Esophagus muscularis mucosa (tissue), 4 donors: ENCODE measurements at regions not wholly inside any gene's neighbourhood (a gene's known extent, or its start where the extent isn't known, plus 50 kb on each side); places are given as distances from the start of the nearest gene placed in this dataset.

ENCODE experiments used
- DNase-seq: peaks from one replicate; pipeline ENCODE4 v3.0.0-alpha.2; 2017; ENCODE audit errors: extremely low spot score
- H3K27ac ChIP-seq, 4 donors: fragments of 200-600 bp; sonication (generic); replicated peaks in 1 of 4; 1 replicate in 3 of 4; 2 replicates in 1 of 4; pipeline ENCODE4 v1.5.1; 2016 to 2019; ENCODE audit warnings: mild to moderate bottlenecking in 1 of 4
- H3K27me3 ChIP-seq, 4 donors: fragments of 200-600 bp; sonication (generic); one replicate each; pipeline versions ENCODE4 v1.5.1 to v1.6.0; 2016 to 2019
- H3K36me3 ChIP-seq, 4 donors: fragments of 200-600 bp; sonication (generic); one replicate each; pipeline ENCODE4 v1.5.1; 2016 to 2019
- H3K4me1 ChIP-seq, 4 donors: fragments of 200-600 bp; sonication (generic); one replicate each; pipeline ENCODE4 v1.5.1; 2016 to 2019
- H3K4me3 ChIP-seq, 4 donors: fragments of 200-600 bp; sonication (generic); 1 replicate in 2 of 4; 2 replicates in 2 of 4; pipeline ENCODE4 v1.5.1; 2016 to 2019; ENCODE audit warnings: mild to moderate bottlenecking in 4 of 4, moderate library complexity in 1 of 4
- H3K9me3 ChIP-seq, 4 donors: fragments of 200-600 bp; sonication (generic); 1 replicate in 3 of 4; 2 replicates in 1 of 4; pipeline ENCODE4 v1.5.1; 2016 to 2019
- EP300 ChIP-seq: sonication (generic); formaldehyde crosslinking; IDR thresholded peaks from one replicate; pipeline ENCODE4 v1.6.1; 2017; ENCODE audit warnings: antibody characterized with exemption
- POLR2A ChIP-seq: fragments of 450-650 bp; IDR thresholded peaks from one replicate; pipeline ENCODE4 v1.6.1; 2017; ENCODE audit warnings: antibody characterized with exemption, moderate library complexity, mild to moderate bottlenecking, low read depth
- POLR2AphosphoS5 ChIP-seq, 2 donors: sonication (generic); formaldehyde crosslinking; IDR thresholded peaks; one replicate each; pipeline ENCODE4 v1.6.1; 2017; ENCODE audit warnings: antibody characterized with exemption in 2 of 2
- WGBS: methylation state at CpG from one replicate; pipeline ENCODE4 v1.1.5; 2018; 5-methylcytosine and 5-hydroxymethylcytosine counted together
- intact Hi-C: fragments of 100-400 bp; cut with DNase I; formaldehyde crosslinking; loops from one replicate; pipeline ENCODE4 v1.15.1; 2023
- TF ChIP-seq, protein P1 (sequence below), 3 experiments: fragments of 200-600 bp in 2 of 3; fragments of 450-650 bp in 1 of 3; sonication (generic) in 2 of 3; IDR thresholded peaks; one replicate each; pipeline ENCODE4 v1.5.1; 2017 to 2019; ENCODE audit warnings: antibody characterized with exemption in 3 of 3, mild to moderate bottlenecking in 2 of 3, moderate library complexity in 1 of 3

DNA sequence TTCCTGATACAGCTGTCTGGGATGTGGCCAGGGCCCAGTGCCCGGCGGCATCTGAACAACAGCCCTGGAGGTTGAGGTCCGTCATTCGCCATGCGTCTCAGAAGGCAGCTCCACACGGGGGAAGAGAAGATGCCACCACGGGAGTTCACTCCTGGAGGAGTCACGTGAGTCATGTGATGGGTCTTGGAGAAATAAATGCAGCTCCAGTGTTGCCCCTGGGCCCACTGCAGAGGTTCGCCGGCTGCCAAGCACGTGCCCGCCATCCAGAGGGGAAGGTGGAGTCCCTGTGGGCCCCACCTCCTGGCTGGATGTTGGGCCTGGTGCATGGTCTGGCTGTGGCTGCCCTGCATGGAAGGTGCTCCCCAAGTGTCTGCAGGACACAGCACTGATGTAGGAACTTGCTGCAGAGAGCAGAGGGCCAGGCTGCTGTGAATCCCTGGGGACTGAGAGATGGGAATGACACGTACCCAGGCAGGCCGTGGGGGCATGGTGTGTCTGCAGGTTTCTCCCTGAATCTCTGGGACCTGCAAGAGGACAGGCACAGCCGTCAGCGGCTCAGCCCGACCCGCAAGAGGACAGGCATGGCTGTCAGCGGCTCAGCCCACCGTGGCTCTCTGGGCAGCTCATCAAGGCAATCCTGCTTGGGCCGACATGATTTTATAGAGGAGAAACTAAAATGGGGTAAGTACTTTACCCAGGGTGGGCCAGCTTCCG lies 418.3 kb upstream of the IRX4 start:
- no peak for DNase-seq
- 94% methylated on average over 12 of the region's 22 CpGs for WGBS
- H3K27me3 ChIP-seq, result peaks cover 0 to 33% (median 0%) of the 10 kb centered on the region in 4 donors
- H3K4me3 ChIP-seq, result no peak overlapping the region
- no peaks in the 10 kb centered on the region for H3K4me1 ChIP-seq
- no peak overlapping the region for H3K27ac ChIP-seq
- no peaks in the 10 kb centered on the region for H3K9me3 ChIP-seq
- TF ChIP-seq POLR2AphosphoS5 (IDR thresholded peaks at IDR 0.05) (no peak), EP300 (no peak), POLR2A (no peak)
- TF ChIP-seq, protein P1, sequence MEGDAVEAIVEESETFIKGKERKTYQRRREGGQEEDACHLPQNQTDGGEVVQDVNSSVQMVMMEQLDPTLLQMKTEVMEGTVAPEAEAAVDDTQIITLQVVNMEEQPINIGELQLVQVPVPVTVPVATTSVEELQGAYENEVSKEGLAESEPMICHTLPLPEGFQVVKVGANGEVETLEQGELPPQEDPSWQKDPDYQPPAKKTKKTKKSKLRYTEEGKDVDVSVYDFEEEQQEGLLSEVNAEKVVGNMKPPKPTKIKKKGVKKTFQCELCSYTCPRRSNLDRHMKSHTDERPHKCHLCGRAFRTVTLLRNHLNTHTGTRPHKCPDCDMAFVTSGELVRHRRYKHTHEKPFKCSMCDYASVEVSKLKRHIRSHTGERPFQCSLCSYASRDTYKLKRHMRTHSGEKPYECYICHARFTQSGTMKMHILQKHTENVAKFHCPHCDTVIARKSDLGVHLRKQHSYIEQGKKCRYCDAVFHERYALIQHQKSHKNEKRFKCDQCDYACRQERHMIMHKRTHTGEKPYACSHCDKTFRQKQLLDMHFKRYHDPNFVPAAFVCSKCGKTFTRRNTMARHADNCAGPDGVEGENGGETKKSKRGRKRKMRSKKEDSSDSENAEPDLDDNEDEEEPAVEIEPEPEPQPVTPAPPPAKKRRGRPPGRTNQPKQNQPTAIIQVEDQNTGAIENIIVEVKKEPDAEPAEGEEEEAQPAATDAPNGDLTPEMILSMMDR (IDR thresholded peaks at IDR 0.05), result no peak
- intact Hi-C loops, result no loop called here
- no peaks in the 10 kb centered on the region for H3K36me3 ChIP-seq

GRCh38 chr5:2300421-2300820 lies 417.7 kb upstream of the IRX4 start:
- 92% methylated on average over 9 of the region's 11 CpGs for WGBS
- no peaks in the 10 kb centered on the region for H3K4me1 ChIP-seq
- TF ChIP-seq POLR2A, result no peak
- TF ChIP-seq, protein P1 (IDR thresholded peaks at IDR 0.05), result no peak
- TF ChIP-seq EP300, result no peak
- no peak for TF ChIP-seq POLR2AphosphoS5 (IDR thresholded peaks at IDR 0.05)
- no peaks in the 10 kb centered on the region for H3K9me3 ChIP-seq
- intact Hi-C loops, result no loop called here
- H3K36me3 ChIP-seq, result no peaks in the 10 kb centered on the region
- no peak overlapping the region for H3K27ac ChIP-seq
- no peak overlapping the region for H3K4me3 ChIP-seq
- H3K27me3 ChIP-seq, result peaks cover 0 to 33% (median 0%) of the 10 kb centered on the region in 4 donors
- no peak for DNase-seq

DNA sequence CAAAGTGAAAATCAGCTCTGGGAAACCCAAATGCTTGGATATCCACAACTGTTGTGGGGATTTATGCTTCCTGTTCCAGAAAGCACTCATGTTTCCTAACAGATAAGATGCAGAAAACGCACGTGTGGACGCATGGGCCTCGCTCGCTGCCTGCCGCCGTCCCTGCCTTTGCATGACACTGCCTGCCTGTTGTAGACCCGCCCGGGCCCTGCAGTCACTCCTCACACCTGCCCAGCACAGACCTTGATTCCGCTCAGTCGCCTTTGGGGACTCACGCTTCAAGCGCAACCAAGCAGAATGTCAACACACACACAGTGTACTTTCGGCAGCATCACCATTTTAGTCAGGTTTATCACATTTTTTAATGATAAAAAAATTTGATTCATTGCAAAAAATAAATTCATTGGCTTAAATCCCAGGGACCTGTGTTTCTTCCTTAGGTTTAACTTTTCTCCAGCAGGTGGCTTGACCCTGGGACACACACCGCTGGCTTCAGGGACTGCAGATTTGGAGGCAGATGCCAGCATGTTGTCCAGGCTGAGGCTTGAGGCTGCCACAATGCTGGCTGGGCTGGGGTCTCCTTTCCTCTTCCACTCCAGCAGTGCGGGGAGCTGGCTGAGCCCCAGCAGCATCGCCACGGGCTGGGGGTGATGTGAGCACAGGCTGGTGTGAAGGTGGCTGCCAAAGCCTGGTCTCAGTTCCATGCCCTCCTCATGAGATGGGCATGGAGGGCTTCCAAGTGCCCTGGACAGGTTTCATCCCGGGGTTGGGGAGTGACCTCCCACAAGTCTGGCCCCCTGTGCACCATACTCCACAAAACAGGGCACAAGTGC lies 416.9 kb upstream of the IRX4 start:
- Histone ChIP-seq H3K36me3 (no peaks in the 10 kb centered on the region), H3K9me3 (no peaks in the 10 kb centered on the region), H3K4me3 (no peak overlapping the region), H3K4me1 (no peaks in the 10 kb centered on the region), H3K27me3 (peaks cover 0 to 33% (median 0%) of the 10 kb centered on the region in 4 donors), H3K27ac (no peak overlapping the region)
- intact Hi-C loops, result no loop called here
- DNase-seq, result no peak
- TF ChIP-seq POLR2A, result no peak
- no peak for TF ChIP-seq EP300
- TF ChIP-seq, protein P1 (IDR thresholded peaks at IDR 0.05), result no peak
- TF ChIP-seq POLR2AphosphoS5 (IDR thresholded peaks at IDR 0.05), result no peak
- 79% methylated on average over 15 of the region's 19 CpGs for WGBS

DNA sequence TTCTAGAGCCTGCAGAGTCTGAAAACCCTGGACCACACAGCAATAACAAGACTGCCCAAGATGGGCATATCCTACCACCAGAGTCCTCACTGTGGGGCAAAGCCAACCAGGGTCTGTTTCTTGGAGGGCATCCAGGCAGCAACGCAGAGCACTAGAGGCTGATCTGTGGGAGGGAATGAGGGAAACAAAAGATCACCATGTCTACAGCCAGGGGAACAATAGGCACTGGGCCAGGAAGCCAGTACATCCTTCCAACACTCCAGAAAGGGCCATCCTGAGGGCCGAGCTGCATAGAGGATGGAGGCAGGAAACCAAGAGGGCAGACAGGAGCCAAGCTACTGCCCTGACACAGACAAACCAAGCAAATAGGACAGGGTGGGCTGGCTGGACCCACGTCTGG lies 416.1 kb upstream of the IRX4 start:
- H3K9me3 ChIP-seq, result no peaks in the 10 kb centered on the region
- DNase-seq, result no peak
- no peak overlapping the region for H3K27ac ChIP-seq
- WGBS, result 10% methylated on average over 3 of the region's 3 CpGs
- TF ChIP-seq, protein P1 (IDR thresholded peaks at IDR 0.05), result no peak
- TF ChIP-seq POLR2AphosphoS5 (IDR thresholded peaks at IDR 0.05), result no peak
- no peaks in the 10 kb centered on the region for H3K4me1 ChIP-seq
- no peak overlapping the region for H3K4me3 ChIP-seq
- H3K36me3 ChIP-seq, result no peaks in the 10 kb centered on the region
- H3K27me3 ChIP-seq, result peaks cover 0 to 33% (median 0%) of the 10 kb centered on the region in 4 donors
- intact Hi-C loops, result no loop called here
